ENCODE measurements at regions not wholly inside any gene's neighbourhood (a gene's known extent, or its start where the extent isn't known, plus 50 kb on each side); places are given as distances from the start of the nearest gene placed in this dataset.

DNA sequence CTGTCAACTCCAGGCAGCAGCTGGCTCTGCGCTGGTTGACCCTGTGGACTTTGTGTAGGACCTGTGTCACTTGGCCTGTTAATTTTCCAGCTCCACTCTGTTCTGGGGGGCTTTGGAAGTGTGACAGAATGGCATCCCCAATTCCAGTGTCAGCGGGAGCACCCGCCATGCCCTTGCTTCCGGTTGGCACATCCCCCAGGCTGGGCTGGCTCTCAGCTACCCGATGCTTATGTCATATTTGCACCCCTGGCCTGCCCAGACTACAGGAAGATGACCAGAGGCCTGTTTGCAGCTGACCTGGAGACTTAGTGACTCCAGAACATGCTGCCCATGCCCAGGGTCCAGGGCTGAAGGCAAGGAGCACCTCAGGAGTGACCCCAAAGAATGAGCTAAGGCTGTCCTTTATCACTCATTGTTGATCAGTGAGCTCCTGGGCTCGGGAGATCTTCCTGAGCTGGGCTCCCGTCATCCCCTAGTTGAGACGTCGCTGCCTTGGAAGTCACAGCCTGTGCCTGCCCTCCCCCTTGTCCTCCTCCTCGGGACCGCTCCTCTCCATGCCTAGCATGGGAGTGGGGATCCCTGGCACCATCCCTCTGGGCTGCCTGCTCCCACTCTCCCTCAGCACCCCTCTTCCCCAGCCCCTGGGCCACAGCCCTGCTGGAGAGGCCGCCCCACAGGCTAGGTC lies 163.4 kb upstream of the RTL1 start:
- no peak for DNase-seq (ENCODE audit: low read depth)

DNA sequence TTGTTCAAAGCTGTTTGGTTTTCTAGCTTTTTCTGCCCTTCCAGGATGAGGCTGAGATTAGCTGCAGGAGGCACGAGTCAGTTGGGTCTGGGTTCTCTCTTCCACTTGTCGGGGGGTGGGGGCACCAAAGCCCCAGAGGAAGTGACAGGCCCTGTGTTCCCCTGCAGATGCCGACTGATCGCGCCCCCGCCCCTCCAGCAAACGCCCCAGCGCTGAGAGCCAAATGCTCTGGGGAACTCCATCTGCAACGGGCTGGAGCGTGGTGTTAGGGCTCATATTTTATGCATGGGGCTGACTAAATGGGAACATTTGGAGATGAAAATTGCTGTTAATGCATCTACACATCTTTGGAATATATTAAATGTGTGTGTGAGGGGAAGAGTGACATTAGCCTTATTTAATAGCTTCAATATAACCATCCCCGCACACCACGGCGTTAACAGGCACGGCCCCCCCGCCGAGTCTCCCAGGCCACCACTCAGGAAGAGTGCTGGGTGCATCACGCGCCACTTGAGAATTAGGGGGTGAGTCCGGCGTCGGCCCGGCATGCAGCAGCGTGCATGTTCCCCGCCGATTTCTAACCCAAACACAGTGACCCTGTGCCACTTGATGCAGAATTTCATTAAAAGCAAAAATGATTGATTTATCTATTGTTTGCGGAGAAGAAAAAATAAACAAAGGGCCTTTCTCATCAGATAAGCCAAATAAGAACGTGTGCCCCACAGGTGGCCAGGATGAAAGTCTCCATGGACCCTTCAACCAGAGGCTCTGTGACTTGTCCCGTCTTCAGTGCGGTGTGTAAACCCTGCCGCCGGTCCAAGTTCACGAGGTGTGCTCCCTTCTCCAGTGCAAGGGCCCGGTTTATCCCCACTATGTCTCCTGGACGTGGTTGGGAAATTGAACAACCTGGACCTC lies 165.0 kb upstream of the RTL1 start:
- no peak for DNase-seq (ENCODE audit: low read depth)

DNA sequence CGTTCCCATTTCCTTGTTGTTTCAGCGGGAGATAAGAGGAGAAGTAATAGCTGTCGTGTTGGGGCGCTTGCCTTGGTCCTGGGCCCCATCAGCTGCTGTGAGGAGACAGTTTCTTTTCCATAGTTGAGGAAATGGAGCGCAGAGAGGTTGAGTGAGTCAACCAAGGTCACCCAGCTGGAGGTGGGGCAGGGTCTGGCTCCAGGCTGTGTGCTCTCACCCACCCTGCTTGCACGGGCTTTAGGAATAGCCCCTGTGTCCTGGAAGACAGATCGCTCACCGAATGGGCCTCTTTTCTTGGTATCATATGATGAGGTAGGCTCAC lies 165.7 kb upstream of the RTL1 start:
- no peak for DNase-seq (ENCODE audit: low read depth)

DNA sequence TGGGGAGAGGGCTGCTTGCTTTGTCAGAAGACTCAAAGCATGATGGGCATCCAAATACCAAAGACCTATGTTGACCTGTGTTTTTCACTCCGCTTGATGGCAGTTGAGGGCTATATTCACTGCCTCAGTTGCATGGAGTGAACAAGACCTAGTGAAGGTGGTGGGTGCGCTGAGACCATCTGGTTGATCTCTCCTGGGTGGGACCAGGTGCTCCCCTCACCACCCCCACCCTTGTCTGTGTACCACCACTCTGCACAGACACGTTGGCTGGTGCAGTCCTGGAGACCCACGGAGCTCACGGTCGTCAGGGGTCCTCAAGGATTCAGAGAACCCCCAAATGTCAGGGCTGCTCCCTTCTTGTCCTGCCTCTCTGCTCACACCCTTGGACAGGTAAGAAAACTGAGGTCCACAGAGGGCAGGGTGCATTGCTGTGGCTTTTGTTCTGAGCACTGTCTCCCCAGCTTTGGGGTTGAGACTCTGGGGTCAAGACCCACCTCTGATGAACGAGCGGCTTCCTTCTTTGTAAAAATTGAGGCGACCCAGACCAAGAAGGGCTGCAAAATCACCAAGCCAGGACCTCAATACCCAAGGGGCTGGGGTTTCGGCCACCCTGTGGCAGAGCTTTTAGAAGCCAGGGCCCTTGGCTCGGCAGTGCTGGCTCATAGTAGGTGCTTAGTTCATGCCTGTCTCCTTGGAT lies 166.3 kb upstream of the RTL1 start:
- no peak for DNase-seq (ENCODE audit: low read depth)

DNA sequence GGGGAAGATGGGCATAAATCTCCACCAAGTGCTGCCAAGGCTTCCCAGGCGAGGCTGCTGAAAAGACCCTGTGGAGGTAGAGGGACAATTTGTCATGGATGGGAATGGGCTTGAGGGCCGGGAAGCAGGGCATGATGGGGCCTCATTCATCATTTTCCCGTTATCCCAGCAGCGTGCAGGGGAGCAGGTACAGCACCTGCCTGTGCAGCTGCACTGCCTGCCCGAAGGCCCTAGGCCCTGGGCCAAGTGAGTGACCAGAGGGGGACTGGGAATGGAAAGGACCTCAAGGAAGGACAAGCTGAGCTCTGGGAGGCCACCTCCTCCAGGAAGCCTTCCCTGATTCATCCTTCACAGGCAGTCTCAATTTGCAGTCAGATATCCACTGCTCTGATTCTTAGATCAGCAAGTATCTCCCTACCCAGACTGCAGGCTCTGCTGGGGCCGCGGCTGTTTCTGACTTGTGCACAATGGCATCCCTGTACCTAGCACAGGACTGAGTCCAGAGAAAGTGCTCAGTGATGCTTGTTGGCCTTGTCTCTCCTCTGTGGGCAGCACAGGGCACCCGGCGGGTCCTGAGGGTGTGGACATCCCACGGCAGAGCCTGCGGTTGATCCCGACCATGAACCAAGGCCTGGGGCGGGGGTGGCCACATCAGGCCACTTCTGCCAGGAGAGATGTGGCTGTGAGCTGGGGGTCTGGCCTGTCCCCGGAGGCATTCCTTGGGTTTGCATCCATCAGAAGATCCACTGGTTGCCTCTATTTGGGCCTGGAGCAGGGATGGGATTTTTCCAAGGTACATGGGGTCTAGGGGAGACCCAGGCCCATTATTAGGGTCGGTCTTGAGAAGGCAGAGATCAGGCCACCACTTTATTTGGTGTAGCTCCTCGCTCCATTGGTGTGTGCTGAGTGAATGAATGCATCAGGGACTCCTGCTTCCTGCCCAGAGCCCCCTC lies 167.3 kb upstream of the RTL1 start:
- no peak for DNase-seq (ENCODE audit: low read depth)

DNA sequence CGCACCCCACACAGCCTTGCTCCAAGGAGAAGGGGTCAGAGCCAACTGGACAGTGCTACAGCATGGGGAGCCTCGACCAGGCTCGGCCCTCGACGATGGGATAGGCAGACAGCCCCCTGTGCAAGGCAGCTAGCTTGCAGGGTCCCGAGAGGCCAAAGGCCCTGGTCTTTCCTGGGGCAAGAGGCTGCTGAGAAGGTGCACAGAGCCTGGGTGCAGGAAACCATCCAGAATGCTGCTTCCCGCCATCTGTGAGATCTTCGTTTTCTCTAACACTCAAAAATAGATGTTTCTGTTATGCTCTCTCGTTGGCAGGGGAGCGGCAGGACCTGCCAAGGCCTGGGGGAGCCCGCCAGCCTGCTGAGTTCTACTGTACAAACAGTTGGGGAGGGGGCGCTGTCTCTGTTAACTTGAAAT lies 168.0 kb upstream of the RTL1 start:
- DNase-seq (ENCODE audit: low read depth) = no peak

DNA sequence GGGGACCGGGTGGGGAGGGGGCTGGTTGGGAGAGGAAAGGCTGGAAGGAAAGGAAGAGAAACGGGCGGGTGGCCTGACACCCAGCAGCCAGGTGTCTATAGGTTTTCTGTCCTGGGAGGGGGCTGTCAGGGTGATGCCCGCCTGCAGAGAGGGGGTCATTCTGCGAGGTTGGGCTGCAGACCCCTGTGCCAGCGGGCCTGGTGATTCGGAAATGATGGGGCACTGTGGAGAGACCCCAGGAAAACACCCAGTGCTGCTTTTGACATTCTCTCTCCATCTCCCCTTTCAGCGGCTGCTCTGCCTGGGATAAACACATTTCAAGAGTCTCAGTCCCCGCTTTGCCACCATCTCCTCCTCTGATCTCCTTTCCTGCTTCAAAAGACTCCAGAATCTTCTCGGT lies 168.5 kb upstream of the RTL1 start:
- DNase-seq (ENCODE audit: low read depth) = no peak

DNA sequence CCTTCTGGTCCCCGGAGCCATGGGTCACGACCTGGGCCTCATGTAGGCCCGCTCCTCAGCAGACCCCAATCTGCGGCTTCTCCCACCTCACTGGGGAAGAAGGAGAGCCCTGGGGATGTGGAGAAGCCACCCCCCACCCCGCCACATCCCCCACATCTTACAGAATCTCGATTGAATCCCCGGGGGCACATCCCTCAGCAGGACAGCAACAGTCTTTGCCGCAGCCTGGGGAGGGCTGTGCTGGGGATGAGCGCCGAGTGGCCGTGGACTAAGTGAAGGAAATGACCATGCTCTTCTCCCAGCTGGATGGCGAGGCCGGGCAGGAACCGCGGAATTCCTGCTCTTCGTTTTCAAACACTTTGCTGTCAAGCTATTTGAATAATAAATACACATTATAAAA lies 169.0 kb upstream of the RTL1 start:
- peak; percentile 25 for DNase-seq (ENCODE audit: low read depth)

DNA sequence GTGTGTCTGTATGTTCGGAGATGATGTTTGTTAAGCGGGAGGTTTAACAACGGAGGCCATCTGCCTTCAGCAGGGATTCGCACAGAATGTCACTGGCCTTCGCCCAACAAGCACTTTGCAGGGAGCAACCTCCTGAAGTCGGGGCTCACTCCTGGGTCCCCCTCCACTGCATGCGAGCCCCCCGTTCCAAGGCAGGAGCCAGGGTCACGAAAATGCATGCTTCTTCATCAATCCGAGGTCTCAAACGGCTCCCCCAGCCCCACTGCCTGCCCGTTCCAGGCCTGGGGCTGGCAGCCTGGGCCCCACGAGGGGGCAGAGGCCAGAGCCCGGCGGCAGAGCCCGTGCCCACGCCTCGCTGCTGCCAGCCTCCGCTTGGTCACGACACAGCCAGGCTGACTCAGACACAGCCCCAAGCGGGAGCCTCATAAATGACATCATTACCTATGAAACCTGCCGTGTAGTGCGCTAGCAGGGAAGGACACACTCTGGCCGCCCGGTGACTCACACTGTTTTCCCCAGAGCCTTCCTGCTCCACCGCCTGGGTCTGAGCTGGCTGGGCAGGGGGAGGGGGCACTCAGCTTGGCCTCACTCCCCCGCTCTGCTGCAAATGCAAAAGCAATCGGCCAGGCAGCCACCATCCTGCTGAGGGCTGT lies 169.5 kb upstream of the RTL1 start:
- peak; percentile 97 for DNase-seq (ENCODE audit: low read depth)

DNA sequence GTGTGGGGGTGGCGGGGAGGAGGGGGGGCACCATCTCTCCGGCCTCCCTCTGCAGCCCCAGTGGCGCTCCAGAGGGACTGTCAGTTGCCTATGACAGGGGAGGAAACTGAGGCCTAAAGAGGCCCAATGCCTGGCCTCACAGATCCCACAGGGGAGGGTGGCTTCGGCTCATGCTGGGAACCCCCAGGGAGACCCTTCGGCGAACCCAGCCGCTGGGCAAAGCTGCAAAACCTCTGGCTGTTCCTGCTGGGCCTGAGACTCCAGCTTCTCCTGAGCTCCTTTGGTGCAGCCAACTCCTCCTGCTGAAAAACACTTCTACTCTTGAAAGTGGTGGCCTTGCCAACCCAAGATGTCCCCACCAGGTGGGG lies 170.1 kb upstream of the RTL1 start:
- DNase-seq (ENCODE audit: low read depth) = no peak

DNA sequence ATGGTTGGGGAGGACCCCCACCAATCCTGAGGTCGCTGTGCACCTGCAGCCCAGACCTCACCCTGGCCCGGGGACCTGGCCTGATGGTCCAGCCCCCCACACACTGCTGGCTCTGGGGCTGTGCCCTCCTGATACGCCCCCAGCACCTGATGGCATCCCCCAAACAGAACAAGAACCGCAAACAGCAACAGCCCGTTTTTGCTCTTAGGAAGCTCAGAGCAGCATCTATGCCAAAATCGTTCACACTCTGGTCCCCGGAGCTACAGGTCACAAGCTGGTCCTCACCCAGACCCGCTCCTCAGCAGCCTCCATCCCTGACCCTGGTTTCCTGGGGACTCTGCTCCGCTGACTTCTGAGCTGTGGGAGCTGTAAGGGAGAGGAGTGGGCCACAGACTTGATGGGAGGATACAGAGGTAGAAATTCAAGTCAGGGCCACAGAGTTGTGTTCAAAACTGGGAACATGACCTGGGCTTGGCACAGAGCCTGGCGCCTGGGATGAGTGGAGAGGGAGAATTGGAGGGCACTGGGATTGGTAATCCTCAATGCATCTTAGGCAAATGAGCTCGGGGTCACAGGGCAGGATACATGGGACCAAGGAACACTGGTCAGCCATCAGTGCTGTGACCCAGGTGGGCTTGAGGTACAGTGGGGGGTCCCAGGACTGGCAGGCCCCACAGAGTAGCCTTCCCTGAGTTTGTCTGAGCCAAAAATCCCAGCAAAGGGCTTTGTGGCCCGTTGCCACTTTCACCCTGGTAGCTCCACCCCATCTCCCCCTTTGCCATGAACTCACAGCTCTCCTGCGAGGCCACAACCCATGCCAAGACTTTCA lies 170.9 kb upstream of the RTL1 start:
- DNase-seq (ENCODE audit: low read depth) = no peak

DNA sequence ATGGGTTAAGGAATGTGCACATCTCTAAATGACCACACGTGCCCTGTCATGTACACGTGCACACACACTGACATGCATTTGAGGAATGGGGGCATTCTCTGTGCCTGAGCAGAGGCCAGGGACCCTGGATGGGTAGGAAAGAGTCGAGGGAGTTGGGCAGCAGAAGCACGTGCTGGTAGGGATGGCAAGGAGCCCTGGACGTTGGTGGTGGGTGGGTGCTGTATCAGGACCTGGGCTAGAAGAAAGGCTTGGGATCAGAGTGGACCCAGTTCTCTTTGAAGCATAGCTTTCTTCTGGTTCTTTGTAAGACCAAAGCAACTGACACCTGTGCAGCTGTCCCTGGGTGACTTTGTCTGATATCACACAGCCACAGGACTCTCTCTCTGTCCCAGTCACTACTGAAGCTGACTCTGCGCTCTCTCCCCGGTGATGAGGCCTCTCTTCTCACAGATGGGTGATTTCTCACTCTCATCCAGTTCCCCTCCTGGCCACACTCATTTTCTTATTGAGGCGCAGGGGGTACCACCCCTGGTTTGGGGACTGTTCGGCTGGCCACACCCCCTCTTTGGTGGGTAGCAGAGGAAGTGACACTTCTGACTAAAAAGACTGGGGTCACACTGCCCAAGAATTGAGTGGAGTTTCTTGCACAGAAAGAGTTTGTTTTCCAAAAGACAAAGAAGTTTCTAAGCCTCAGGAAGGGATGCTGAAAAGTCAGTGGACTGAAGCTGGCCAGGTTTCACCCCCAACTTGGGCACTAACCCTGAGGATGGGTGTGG lies 171.7 kb upstream of the RTL1 start:
- DNase-seq (ENCODE audit: low read depth) = no peak

DNA sequence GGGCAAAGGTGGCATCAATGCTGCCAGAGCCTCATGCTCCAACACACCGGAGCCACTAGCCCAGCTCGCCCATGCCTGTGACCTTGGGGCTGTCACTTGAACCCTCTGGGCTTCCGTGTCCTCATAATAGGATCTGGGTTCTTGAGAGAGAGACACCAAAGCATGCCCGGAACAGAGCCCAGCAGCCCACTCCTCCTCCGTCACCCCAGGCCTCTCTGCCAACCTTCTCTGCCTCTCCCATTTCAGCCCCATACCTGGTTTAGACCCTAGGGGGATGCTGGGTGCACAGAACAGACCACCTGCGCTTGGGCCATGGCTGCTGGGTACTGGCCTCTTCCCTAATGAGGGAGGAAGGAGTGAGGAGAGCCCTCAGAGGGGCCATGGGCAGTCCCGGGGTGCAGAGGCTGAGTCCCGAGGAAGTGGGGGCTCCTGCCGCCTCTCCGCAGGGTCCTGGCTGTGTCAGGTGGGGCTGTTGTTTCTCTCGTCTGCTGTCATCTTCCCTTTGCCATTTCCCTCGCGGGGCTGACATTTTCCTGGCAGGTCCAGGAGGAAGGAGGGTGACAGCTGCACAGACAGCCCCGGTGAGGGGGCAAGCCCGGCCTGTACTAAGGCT lies 172.4 kb upstream of the RTL1 start:
- DNase-seq (ENCODE audit: low read depth) = no peak

DNA sequence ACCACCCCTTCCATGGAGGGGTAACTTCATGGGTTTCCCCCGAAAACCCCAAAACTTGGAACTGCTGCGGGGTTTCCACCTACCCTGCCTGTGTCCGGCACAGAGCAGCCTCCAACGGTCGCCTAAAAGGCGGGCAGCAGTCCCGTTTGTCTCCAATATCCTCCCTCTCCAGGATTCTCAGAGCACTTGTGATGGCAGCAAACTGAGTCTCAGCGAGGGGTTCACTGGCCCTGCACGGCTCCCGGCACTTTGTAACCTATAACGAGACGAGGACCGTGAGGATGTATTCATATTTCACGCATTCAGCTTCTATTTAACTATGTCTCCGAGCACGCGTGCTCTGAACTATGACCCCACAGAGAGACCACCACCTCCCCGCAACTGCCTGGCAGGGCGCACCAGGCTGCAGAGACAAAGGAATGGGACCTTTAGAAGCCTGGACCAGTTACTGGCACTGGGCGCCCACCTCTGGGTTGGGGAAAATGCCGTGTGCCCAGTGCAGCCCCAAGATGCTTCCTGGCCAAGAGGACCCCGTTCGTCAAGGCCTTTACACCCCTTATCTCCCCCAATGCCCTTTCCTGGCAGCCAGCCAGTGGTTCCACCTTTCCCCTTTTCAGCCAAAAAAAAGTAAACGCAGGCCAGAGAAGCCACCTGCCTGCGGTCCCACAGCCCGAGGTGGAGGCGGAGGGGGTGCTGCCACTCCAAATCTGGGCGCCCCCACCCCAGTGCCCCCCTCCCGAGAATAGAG lies 173.1 kb upstream of the RTL1 start:
- no peak for DNase-seq (ENCODE audit: low read depth)

DNA sequence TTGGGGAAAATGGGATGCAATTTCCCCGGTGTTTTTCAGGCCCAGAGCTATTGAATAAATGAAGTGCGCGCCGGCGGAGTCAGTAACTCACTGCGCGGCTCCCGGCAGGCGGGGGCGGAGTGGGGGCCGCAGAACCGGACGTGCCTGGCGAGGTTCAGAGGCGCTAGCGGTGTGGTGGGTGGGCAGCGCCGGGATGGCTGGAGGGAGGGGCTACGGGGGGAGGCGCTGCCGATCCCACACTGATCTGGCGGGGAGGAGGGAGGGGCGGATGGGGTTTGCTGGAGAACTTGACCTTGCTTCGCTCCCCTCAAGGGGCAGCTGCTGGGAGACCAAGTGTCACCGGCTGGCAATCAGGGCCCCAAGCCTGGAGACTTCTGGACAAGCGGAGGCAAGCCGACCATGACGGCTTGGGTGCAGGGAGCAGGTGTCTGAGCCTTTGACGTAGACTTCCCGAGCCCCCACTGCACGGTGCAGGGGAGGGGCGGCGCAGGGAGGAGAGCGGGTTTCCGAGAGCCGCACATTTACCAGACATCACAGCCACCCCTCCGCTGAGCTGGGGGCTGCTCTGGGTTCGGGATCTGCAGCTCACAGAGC lies 174.1 kb upstream of the RTL1 start:
- peak; percentile 32 for DNase-seq (ENCODE audit: low read depth)

DNA sequence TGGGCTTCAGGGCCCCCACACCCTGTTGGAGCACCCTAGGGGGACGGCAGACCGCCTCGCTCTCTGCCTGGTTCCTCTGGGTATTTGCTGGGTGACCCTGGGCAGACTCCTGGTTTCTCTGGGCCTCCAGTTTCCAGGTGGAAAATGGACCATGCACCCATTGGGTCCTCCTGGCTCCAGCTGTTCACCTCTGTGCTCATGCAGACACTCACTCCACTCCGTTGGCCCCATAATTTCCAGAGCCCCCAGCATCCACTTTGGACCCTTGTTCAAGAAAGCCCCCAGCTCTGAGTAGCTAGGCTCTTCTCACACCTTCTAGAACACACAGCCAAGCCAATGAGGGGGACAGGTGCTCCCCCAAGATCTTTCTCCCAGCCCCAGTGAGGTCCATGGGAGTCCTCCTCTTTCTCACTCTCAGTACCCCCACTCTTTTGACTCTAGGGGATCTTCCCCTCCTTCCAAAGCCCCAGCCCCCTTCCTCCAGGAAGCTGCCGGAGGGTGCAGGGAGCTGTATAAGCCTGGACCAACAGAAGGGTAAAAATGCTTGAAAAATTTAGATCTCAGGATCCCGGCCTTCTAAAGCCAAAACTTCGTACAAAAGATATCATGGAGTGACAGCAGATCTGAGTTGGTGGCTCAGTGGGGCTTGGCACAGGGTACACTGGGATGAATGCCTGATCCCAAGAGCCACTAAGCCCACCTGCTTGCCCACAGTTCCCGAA lies 174.8 kb upstream of the RTL1 start:
- DNase-seq (ENCODE audit: low read depth) = no peak

DNA sequence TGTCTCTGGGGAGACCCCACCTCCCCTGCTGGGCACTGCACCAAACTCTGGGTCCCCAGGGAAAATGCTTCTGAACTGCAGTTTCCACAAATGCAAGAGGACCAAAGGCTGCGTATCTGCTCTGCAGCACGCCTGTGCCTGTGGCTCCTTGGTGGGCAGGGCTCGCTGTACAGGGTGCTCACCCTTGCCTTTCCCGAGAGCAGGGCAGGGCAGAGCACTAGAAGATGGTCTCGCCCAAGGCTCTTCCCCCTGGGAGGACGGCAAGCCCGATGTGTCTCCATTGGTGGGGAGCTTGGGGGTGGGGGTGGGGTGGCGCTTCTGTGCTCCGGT lies 175.3 kb upstream of the RTL1 start:
- no peak for DNase-seq (ENCODE audit: low read depth)
